EH (cell line): ENCODE measurements at regions not wholly inside any gene's neighbourhood (a gene's known extent, or its start where the extent isn't known, plus 50 kb on each side); places are given as distances from the start of the nearest gene placed in this dataset.
"Not testable (repeated sequence)": the region's sequence is repeated elsewhere in the genome, so short reads cannot be mapped to it uniquely, and the experiment has no call there.

Experiments used
- DNase-seq: peaks from one replicate; pipeline ENCODE4 v3.0.0-alpha.2; 2015; ENCODE audit warnings: low read depth

- no peak for DNase-seq
These were observed 187.8 kb upstream of the LHX8 start for GRCh38 chr1:74946388-74946787.

GRCh38 chr1:74949348-74949747, 184.8 kb upstream of the LHX8 start:
- DNase-seq, result not testable (repeated sequence)

- not testable (repeated sequence) for DNase-seq
These were observed 182.2 kb upstream of the LHX8 start for GRCh38 chr1:74951981-74952380.

- DNase-seq, result no peak
These were observed 181.4 kb upstream of the LHX8 start for GRCh38 chr1:74952786-74953185.

GRCh38 chr1:74953622-74954021, 180.6 kb upstream of the LHX8 start:
- no peak for DNase-seq

GRCh38 chr1:74963120-74963519, 171.1 kb upstream of the LHX8 start:
- DNase-seq, result no peak

GRCh38 chr1:74964508-74965102, 169.6 kb upstream of the LHX8 start:
- peak; percentile 12 for DNase-seq

GRCh38 chr1:74969566-74970135, 164.5 kb upstream of the LHX8 start:
- no peak for DNase-seq

- DNase-seq, result no peak
These were observed 162.2 kb upstream of the LHX8 start for GRCh38 chr1:74971982-74972381.

- DNase-seq, result no peak
These were observed 157.7 kb upstream of the LHX8 start for GRCh38 chr1:74976491-74976890.

GRCh38 chr1:74992448-74992847, 141.7 kb upstream of the LHX8 start:
- not testable (repeated sequence) for DNase-seq

GRCh38 chr1:74995821-74996220, 138.4 kb upstream of the LHX8 start:
- no peak for DNase-seq

- no peak for DNase-seq
These were observed 123.6 kb upstream of the LHX8 start for GRCh38 chr1:75010547-75010946.

GRCh38 chr1:75014250-75014649, 119.9 kb upstream of the LHX8 start:
- DNase-seq, result no peak

GRCh38 chr1:75023005-75023404, 111.2 kb upstream of the LHX8 start:
- DNase-seq, result no peak

GRCh38 chr1:75034376-75034775, 99.8 kb upstream of the LHX8 start:
- no peak for DNase-seq

- DNase-seq, result peak; percentile 1
These were observed 98.7 kb upstream of the LHX8 start for GRCh38 chr1:75035536-75035935.

- DNase-seq, result peak; percentile 43
These were observed 81.0 kb upstream of the LHX8 start for GRCh38 chr1:75053207-75053606.

GRCh38 chr1:75058424-75058823, 75.8 kb upstream of the LHX8 start:
- no peak for DNase-seq

- no peak for DNase-seq
These were observed 72.1 kb upstream of the LHX8 start for GRCh38 chr1:75062111-75062510.

GRCh38 chr1:75067975-75068374, 66.2 kb upstream of the LHX8 start:
- DNase-seq, result no peak

GRCh38 chr1:75074831-75075395, 59.3 kb upstream of the LHX8 start:
- no peak for DNase-seq

- peak; percentile 77 for DNase-seq
These were observed 54.5 kb upstream of the LHX8 start for GRCh38 chr1:75079538-75080290.
